ENCODE measurements at regions not wholly inside any gene's neighbourhood (a gene's known extent, or its start where the extent isn't known, plus 50 kb on each side); places are given as distances from the start of the nearest gene placed in this dataset.

GRCh38 chr9:78997296-78997695 is 574.5 kb upstream of the TLE4 start:
- H3K27ac ChIP-seq, result no peak overlapping the region
- no peaks in the 10 kb centered on the region for H3K27me3 ChIP-seq
- TF ChIP-seq, protein P1, sequence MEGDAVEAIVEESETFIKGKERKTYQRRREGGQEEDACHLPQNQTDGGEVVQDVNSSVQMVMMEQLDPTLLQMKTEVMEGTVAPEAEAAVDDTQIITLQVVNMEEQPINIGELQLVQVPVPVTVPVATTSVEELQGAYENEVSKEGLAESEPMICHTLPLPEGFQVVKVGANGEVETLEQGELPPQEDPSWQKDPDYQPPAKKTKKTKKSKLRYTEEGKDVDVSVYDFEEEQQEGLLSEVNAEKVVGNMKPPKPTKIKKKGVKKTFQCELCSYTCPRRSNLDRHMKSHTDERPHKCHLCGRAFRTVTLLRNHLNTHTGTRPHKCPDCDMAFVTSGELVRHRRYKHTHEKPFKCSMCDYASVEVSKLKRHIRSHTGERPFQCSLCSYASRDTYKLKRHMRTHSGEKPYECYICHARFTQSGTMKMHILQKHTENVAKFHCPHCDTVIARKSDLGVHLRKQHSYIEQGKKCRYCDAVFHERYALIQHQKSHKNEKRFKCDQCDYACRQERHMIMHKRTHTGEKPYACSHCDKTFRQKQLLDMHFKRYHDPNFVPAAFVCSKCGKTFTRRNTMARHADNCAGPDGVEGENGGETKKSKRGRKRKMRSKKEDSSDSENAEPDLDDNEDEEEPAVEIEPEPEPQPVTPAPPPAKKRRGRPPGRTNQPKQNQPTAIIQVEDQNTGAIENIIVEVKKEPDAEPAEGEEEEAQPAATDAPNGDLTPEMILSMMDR (IDR thresholded peaks at IDR 0.05), result no peak
- H3K36me3 ChIP-seq, result no peaks in the 10 kb centered on the region
- no peak for DNase-seq (ENCODE audit: low spot score)
- no peak overlapping the region for H3K4me3 ChIP-seq
- H3K9me3 ChIP-seq, result peaks cover 0 to 6% of the 10 kb centered on the region in 2 donors
- no peaks in the 10 kb centered on the region for H3K4me1 ChIP-seq

DNA sequence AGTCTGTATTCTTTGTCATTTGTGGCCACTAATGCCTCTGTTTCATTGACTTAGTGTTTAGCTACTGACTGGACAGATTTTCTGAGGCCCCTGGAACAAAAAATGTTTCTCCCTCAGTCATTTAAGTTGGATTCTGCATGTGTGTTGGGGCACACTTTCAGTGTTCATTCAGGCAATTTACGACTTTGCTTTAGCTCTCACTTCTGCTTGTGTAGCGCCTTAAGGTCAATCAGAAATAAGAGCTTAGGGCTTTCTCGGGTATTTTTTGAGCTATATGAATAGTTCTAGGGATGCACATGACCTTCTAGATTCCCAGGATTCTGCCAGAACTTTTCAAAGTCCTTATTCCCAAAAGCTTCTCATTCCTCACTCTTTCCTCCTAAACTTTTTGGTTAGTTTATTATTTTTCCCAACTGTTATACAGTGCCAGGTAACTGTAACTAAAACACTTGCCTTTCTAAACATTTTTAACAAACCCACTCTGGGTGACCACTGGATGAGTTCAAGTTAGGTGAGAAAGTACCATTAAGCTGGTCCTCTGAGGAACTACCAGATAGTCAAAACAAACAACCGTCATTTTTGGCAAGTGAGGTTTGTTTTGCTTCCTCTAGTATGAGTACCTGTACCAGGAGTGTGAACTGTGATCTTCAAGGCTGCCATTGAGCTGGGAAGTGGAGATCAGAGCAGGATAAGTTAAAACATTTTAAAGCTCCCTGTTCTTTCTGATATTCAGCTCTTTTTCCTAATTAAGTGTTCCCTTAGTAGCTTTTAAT is 571.3 kb upstream of the TLE4 start:
- H3K36me3 ChIP-seq, result no peaks in the 10 kb centered on the region
- no peaks in the 10 kb centered on the region for H3K27me3 ChIP-seq
- no peak overlapping the region for H3K27ac ChIP-seq
- no peak for DNase-seq (ENCODE audit: low spot score)
- peaks cover 0 to 6% of the 10 kb centered on the region in 2 donors for H3K9me3 ChIP-seq
- H3K4me1 ChIP-seq, result no peaks in the 10 kb centered on the region
- TF ChIP-seq, protein P1 (IDR thresholded peaks at IDR 0.05), result no peak
- no peak overlapping the region for H3K4me3 ChIP-seq

DNA sequence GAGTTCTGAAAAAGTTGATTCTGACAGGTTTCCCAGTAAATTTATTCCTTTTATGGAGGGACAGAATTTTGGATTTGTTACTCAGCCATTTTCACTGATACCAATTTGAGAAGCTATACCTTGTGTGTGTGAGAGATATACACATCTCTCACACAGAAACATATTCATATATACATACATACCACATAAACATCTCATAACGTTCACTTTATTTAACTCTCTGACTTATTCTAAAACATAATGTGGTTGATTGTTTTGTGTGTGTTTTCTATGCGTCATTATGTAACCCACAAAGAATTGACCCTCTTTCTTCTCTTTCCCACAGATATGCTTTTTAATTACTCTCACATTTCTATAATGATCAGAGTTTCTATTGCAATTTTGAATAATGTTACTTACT is 570.8 kb upstream of the TLE4 start:
- DNase-seq (ENCODE audit: low spot score), result no peak
- Histone ChIP-seq H3K36me3 (no peaks in the 10 kb centered on the region), H3K4me3 (no peak overlapping the region), H3K27ac (no peak overlapping the region), H3K4me1 (no peaks in the 10 kb centered on the region), H3K27me3 (no peaks in the 10 kb centered on the region), H3K9me3 (peaks cover 0 to 6% of the 10 kb centered on the region in 2 donors)
- TF ChIP-seq, protein P1 (IDR thresholded peaks at IDR 0.05), result no peak

- Histone ChIP-seq H3K27me3 (no peaks in the 10 kb centered on the region), H3K27ac (no peak overlapping the region), H3K4me3 (no peak overlapping the region), H3K9me3 (peaks cover 0 to 5% of the 10 kb centered on the region in 2 donors), H3K4me1 (no peaks in the 10 kb centered on the region), H3K36me3 (no peaks in the 10 kb centered on the region)
- no peak for DNase-seq (ENCODE audit: low spot score)
- TF ChIP-seq, protein P1 (IDR thresholded peaks at IDR 0.05), result no peak
These were observed 568.3 kb upstream of the TLE4 start for GRCh38 chr9:79003514-79003913.

- TF ChIP-seq, protein P1 (IDR thresholded peaks at IDR 0.05), result no peak
- no peak for DNase-seq (ENCODE audit: low spot score)
- H3K9me3 ChIP-seq, result no peaks in the 10 kb centered on the region
These were observed 567.7 kb upstream of the TLE4 start for GRCh38 chr9:79004032-79004431.

DNA sequence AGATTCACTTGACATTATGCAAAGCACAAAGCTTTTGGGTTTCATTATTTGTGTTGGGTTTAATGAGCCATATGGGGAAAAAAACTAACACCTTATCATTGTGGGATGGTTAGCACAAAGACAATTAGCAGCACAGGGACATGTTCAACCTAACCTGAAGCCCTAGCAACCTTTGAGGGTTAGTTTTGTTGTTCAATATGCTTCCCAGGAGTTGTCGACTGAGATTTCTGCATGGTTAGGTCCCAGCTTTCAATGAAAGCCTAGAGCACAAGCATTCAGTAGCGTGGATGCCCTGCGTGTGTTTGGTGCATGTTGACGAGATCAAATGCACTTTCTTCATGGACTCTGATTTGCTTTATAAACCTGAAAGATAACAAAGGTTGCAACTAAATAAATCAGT is 565.2 kb upstream of the TLE4 start:
- no peak for DNase-seq (ENCODE audit: low spot score)
- Histone ChIP-seq H3K27me3 (no peaks in the 10 kb centered on the region), H3K9me3 (no peaks in the 10 kb centered on the region), H3K27ac (no peak overlapping the region), H3K4me3 (no peak overlapping the region), H3K4me1 (no peaks in the 10 kb centered on the region), H3K36me3 (no peaks in the 10 kb centered on the region)
- TF ChIP-seq, protein P1 (IDR thresholded peaks at IDR 0.05), result no peak

More at GRCh38 chr9:79004032-79004431, 567.7 kb upstream of the TLE4 start:
- Histone ChIP-seq H3K4me3 (no peak overlapping the region), H3K27me3 (no peaks in the 10 kb centered on the region), H3K36me3 (no peaks in the 10 kb centered on the region), H3K27ac (no peak overlapping the region), H3K4me1 (no peaks in the 10 kb centered on the region)
